ENCODE measurements at regions not wholly inside any gene's neighbourhood (a gene's known extent, or its start where the extent isn't known, plus 50 kb on each side); places are given as distances from the start of the nearest gene placed in this dataset.

DNA sequence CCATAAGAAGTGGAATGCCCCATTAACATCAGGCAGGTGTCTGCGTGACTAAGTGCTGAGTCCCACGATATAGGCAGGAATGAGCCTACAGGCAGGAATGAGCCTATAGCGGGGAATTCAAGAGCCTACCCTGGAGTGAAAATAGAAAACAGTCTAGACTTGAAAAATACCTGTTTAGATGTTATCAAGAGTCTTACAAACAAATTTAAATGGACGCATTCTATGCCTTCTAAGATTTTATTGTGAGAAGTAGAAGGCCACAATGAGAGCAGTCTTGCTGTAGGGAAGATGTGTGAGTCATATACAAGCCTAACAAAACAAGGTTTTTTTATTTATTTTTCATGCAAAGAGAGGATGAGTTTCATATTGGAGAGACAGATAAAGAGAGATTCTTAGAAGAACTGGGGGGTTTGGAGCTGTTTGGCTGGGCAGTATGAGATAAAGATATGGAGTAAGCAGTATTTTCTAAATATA lies 200.8 kb upstream of the ZC3H12C start:
- TF ChIP-seq, protein P1, sequence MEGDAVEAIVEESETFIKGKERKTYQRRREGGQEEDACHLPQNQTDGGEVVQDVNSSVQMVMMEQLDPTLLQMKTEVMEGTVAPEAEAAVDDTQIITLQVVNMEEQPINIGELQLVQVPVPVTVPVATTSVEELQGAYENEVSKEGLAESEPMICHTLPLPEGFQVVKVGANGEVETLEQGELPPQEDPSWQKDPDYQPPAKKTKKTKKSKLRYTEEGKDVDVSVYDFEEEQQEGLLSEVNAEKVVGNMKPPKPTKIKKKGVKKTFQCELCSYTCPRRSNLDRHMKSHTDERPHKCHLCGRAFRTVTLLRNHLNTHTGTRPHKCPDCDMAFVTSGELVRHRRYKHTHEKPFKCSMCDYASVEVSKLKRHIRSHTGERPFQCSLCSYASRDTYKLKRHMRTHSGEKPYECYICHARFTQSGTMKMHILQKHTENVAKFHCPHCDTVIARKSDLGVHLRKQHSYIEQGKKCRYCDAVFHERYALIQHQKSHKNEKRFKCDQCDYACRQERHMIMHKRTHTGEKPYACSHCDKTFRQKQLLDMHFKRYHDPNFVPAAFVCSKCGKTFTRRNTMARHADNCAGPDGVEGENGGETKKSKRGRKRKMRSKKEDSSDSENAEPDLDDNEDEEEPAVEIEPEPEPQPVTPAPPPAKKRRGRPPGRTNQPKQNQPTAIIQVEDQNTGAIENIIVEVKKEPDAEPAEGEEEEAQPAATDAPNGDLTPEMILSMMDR (IDR thresholded peaks at IDR 0.05): no peak
- TF ChIP-seq POLR2A (IDR thresholded peaks at IDR 0.05): no peak
